PC-9 (cell line): ENCODE measurements at regions not wholly inside any gene's neighbourhood (a gene's known extent, or its start where the extent isn't known, plus 50 kb on each side); places are given as distances from the start of the nearest gene placed in this dataset.

Experiments
- EZH2 ChIP-seq: fragments of 200-600 bp; sonication (generic); IDR thresholded peaks from 2 replicates; pipeline ENCODE4 v1.8.0; 2017; ENCODE audit warnings: antibody characterized with exemption, low read depth
- TF ChIP-seq, protein P1 (sequence below): fragments of 200-600 bp; sonication (generic); conservative IDR thresholded peaks from 2 replicates; pipeline ENCODE4 v1.6.1; 2017; ENCODE audit warnings: mixed run types, antibody characterized with exemption, mild to moderate bottlenecking, moderate library complexity

DNA sequence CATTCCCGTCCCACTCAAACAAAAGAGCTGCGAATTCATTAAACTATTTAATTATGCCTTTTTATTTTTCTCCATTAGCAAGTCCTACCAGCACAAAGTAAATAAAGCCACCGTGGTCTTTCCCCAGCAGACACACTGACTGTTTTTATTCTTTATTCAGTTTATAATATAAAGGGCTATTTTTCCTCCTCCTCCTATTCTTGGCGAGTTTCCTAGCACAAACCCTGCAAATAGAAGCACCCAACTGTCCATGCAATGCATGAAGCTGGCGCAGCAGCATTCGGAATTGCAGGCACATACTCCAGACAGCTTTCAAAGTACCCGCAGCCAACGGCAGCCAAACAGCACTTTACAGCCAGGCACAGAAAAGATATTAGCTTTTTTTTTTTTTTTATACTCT lies 583.4 kb upstream of the PSMD7 start:
- TF ChIP-seq, protein P1, sequence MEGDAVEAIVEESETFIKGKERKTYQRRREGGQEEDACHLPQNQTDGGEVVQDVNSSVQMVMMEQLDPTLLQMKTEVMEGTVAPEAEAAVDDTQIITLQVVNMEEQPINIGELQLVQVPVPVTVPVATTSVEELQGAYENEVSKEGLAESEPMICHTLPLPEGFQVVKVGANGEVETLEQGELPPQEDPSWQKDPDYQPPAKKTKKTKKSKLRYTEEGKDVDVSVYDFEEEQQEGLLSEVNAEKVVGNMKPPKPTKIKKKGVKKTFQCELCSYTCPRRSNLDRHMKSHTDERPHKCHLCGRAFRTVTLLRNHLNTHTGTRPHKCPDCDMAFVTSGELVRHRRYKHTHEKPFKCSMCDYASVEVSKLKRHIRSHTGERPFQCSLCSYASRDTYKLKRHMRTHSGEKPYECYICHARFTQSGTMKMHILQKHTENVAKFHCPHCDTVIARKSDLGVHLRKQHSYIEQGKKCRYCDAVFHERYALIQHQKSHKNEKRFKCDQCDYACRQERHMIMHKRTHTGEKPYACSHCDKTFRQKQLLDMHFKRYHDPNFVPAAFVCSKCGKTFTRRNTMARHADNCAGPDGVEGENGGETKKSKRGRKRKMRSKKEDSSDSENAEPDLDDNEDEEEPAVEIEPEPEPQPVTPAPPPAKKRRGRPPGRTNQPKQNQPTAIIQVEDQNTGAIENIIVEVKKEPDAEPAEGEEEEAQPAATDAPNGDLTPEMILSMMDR = no peak
- TF ChIP-seq EZH2 = no peak
